NT2/D1 (cell line): ENCODE measurements at regions not wholly inside any gene's neighbourhood (a gene's known extent, or its start where the extent isn't known, plus 50 kb on each side); places are given as distances from the start of the nearest gene placed in this dataset.

Experiments used
- SUZ12 ChIP-seq: IDR thresholded peaks from 2 replicates; pipeline ENCODE4 v1.6.1; 2011; ENCODE audit not compliant: insufficient read length, insufficient read depth; ENCODE audit errors: extremely low read depth
- YY1 ChIP-seq: IDR thresholded peaks from 2 replicates; pipeline ENCODE4 v1.6.1; 2011; ENCODE audit not compliant: insufficient read length, insufficient read depth

DNA sequence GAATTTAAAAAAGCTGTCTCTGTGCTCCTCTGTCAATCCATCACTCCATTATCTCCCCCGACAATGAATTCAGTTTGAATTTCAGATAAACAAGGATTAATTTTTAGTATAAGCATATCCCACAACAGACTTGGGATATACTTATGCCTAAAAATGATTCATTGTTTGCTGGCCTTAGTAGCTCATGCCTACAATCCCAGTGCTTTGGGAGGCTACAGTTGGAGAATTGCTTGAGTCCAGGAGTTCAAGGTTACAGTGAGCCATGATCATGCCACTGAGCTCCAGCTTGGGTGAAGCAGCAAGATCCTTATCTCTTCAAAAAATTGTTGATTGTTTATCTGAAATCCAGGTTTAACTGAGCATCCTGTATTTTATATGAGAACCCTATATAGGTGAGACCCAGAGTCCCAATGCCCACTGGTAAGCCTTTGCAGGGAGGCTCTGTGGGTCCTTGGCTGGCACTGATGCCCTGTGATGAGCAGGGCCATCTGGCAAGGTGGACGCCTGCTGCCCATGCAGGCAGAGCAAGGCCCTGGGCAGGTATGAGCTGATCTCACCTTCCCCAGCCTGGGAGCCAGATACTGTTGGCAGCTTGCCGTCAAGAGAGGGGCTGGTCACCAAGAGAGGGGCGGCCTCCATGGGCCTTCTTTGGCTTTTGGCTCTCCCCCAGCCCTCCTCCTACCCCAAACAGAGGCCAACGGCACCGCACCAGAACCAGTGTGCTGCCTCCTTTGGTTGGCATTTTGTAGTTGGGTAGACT, 158.7 kb downstream of the SEC14L1 start:
- TF ChIP-seq SUZ12 (no peak), YY1 (no peak)
